Transverse colon (tissue), 3 donors: ENCODE measurements at regions not wholly inside any gene's neighbourhood (a gene's known extent, or its start where the extent isn't known, plus 50 kb on each side); places are given as distances from the start of the nearest gene placed in this dataset.

ENCODE experiments used
- EP300 ChIP-seq: sonication (generic); formaldehyde crosslinking; IDR thresholded peaks from one replicate; pipeline ENCODE4 v1.6.1; 2017; ENCODE audit warnings: antibody characterized with exemption, low read depth
- TF ChIP-seq, protein P1 (sequence below), 5 experiments: fragments of 200-600 bp in 3 of 5; fragments of 450-650 bp in 2 of 5; sonication (generic) in 3 of 5; IDR thresholded peaks; 1 replicate in 2 of 5; 2 replicates in 3 of 5; pipeline ENCODE4 v1.5.1; 2016 to 2017; ENCODE audit warnings: antibody characterized with exemption in 5 of 5, inconsistent platforms in 3 of 5, mild to moderate bottlenecking in 2 of 5, moderate library complexity in 1 of 5

- TF ChIP-seq, protein P1, sequence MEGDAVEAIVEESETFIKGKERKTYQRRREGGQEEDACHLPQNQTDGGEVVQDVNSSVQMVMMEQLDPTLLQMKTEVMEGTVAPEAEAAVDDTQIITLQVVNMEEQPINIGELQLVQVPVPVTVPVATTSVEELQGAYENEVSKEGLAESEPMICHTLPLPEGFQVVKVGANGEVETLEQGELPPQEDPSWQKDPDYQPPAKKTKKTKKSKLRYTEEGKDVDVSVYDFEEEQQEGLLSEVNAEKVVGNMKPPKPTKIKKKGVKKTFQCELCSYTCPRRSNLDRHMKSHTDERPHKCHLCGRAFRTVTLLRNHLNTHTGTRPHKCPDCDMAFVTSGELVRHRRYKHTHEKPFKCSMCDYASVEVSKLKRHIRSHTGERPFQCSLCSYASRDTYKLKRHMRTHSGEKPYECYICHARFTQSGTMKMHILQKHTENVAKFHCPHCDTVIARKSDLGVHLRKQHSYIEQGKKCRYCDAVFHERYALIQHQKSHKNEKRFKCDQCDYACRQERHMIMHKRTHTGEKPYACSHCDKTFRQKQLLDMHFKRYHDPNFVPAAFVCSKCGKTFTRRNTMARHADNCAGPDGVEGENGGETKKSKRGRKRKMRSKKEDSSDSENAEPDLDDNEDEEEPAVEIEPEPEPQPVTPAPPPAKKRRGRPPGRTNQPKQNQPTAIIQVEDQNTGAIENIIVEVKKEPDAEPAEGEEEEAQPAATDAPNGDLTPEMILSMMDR (IDR thresholded peaks at IDR 0.05), result no peak
- no peak for TF ChIP-seq EP300
These were observed 58.2 kb upstream of the MEX3C start for GRCh38 chr18:51255693-51256092.
